Subcutaneous abdominal adipose tissue (tissue), 5 donors: ENCODE measurements at regions not wholly inside any gene's neighbourhood (a gene's known extent, or its start where the extent isn't known, plus 50 kb on each side); places are given as distances from the start of the nearest gene placed in this dataset.

ENCODE experiments used
- H3K27ac ChIP-seq: one replicate; pipeline ENCODE4 v1.7.0; 2013; ENCODE audit warnings: low read depth, mild to moderate bottlenecking, inconsistent platforms, low read length, moderate library complexity
- H3K27me3 ChIP-seq, 5 donors: one replicate each; pipeline ENCODE4 v1.7.0; 2013; ENCODE audit warnings: low read length in 5 of 5, inconsistent platforms in 1 of 5; ENCODE audit not compliant: control insufficient read depth in 5 of 5, insufficient read depth in 4 of 5
- H3K36me3 ChIP-seq, 5 donors: one replicate each; pipeline ENCODE4 v1.7.0; 2013; ENCODE audit warnings: low read length in 5 of 5; ENCODE audit not compliant: control insufficient read depth in 5 of 5, insufficient read depth in 5 of 5
- H3K4me1 ChIP-seq, 5 donors: one replicate each; pipeline ENCODE4 v1.7.0; 2013; ENCODE audit warnings: low read length in 5 of 5, mild to moderate bottlenecking in 3 of 5, moderate library complexity in 1 of 5; ENCODE audit not compliant: control insufficient read depth in 5 of 5, insufficient read depth in 5 of 5
- H3K4me3 ChIP-seq, 5 donors: one replicate each; pipeline ENCODE4 v1.7.0; 2013; ENCODE audit warnings: low read length in 5 of 5, low read depth in 1 of 5
- H3K9ac ChIP-seq, 5 donors: one replicate each; pipeline ENCODE4 v1.7.0; 2013; ENCODE audit warnings: low read length in 5 of 5, mild to moderate bottlenecking in 4 of 5, moderate library complexity in 3 of 5
- H3K9me3 ChIP-seq, 5 donors: one replicate each; pipeline ENCODE4 v1.7.0; 2013; ENCODE audit warnings: low read length in 5 of 5; ENCODE audit not compliant: control insufficient read depth in 5 of 5
- donor health status: healthy.
- donor health status: healthy.
- donor health status: healthy.
- donor health status: healthy.
- donor health status: healthy.

GRCh38 chr1:72606216-72606810 lies 324.0 kb upstream of the NEGR1 start:
- Histone ChIP-seq H3K9ac (no peak overlapping the region), H3K9me3 (no peaks in the 10 kb centered on the region), H3K27ac (no peak overlapping the region), H3K27me3 (no peaks in the 10 kb centered on the region), H3K4me1 (no peaks in the 10 kb centered on the region), H3K36me3 (no peaks in the 10 kb centered on the region), H3K4me3 (no peak overlapping the region)

GRCh38 chr1:72601035-72601674 lies 318.8 kb upstream of the NEGR1 start:
- H3K36me3 ChIP-seq: no peaks in the 10 kb centered on the region
- H3K9me3 ChIP-seq: no peaks in the 10 kb centered on the region
- no peak overlapping the region for H3K27ac ChIP-seq

GRCh38 chr1:72586023-72586685 lies 303.8 kb upstream of the NEGR1 start:
- H3K9me3 ChIP-seq: no peaks in the 10 kb centered on the region
- no peak overlapping the region for H3K4me3 ChIP-seq
- no peak overlapping the region for H3K9ac ChIP-seq
- H3K4me1 ChIP-seq: no peaks in the 10 kb centered on the region
- H3K27me3 ChIP-seq: no peaks in the 10 kb centered on the region
- no peaks in the 10 kb centered on the region for H3K36me3 ChIP-seq
- H3K27ac ChIP-seq: no peak overlapping the region

More at GRCh38 chr1:72601035-72601674, 318.8 kb upstream of the NEGR1 start:
- no peaks in the 10 kb centered on the region for H3K4me1 ChIP-seq
- no peak overlapping the region for H3K4me3 ChIP-seq
- H3K27me3 ChIP-seq: no peaks in the 10 kb centered on the region
- no peak overlapping the region for H3K9ac ChIP-seq

GRCh38 chr1:72579629-72580028 lies 297.3 kb upstream of the NEGR1 start:
- H3K9me3 ChIP-seq: no peaks in the 10 kb centered on the region
- no peaks in the 10 kb centered on the region for H3K27me3 ChIP-seq
- H3K4me1 ChIP-seq: no peaks in the 10 kb centered on the region
- no peak overlapping the region for H3K9ac ChIP-seq
- no peaks in the 10 kb centered on the region for H3K36me3 ChIP-seq
- H3K27ac ChIP-seq: no peak overlapping the region
- H3K4me3 ChIP-seq: no peak overlapping the region

- H3K9ac ChIP-seq: no peak overlapping the region
- no peak overlapping the region for H3K4me3 ChIP-seq
- H3K36me3 ChIP-seq: no peaks in the 10 kb centered on the region
- H3K4me1 ChIP-seq: no peaks in the 10 kb centered on the region
- no peaks in the 10 kb centered on the region for H3K27me3 ChIP-seq
- no peak overlapping the region for H3K27ac ChIP-seq
- H3K9me3 ChIP-seq: no peaks in the 10 kb centered on the region
These were observed 288.5 kb upstream of the NEGR1 start for GRCh38 chr1:72570815-72571214.

GRCh38 chr1:72568113-72568512 lies 285.8 kb upstream of the NEGR1 start:
- no peaks in the 10 kb centered on the region for H3K4me1 ChIP-seq
- no peaks in the 10 kb centered on the region for H3K27me3 ChIP-seq
- H3K4me3 ChIP-seq: no peak overlapping the region
- H3K27ac ChIP-seq: no peak overlapping the region
- no peaks in the 10 kb centered on the region for H3K9me3 ChIP-seq
- H3K9ac ChIP-seq: no peak overlapping the region
- H3K36me3 ChIP-seq: no peaks in the 10 kb centered on the region

- Histone ChIP-seq H3K36me3 (no peaks in the 10 kb centered on the region), H3K9me3 (no peaks in the 10 kb centered on the region), H3K27me3 (no peaks in the 10 kb centered on the region), H3K4me1 (no peaks in the 10 kb centered on the region), H3K4me3 (no peak overlapping the region), H3K9ac (no peak overlapping the region), H3K27ac (no peak overlapping the region)
These were observed 285.2 kb upstream of the NEGR1 start for GRCh38 chr1:72567521-72567920.

- H3K9ac ChIP-seq: no peak overlapping the region
- H3K4me1 ChIP-seq: no peaks in the 10 kb centered on the region
- no peaks in the 10 kb centered on the region for H3K27me3 ChIP-seq
- H3K27ac ChIP-seq: no peak overlapping the region
- no peaks in the 10 kb centered on the region for H3K9me3 ChIP-seq
- H3K36me3 ChIP-seq: no peaks in the 10 kb centered on the region
- H3K4me3 ChIP-seq: no peak overlapping the region
These were observed 282.4 kb upstream of the NEGR1 start for GRCh38 chr1:72564749-72565148.

- Histone ChIP-seq H3K36me3 (no peaks in the 10 kb centered on the region), H3K4me1 (no peaks in the 10 kb centered on the region), H3K9ac (no peak overlapping the region), H3K27me3 (no peaks in the 10 kb centered on the region), H3K27ac (no peak overlapping the region), H3K4me3 (no peak overlapping the region), H3K9me3 (no peaks in the 10 kb centered on the region)
These were observed 275.2 kb upstream of the NEGR1 start for GRCh38 chr1:72557446-72558049.

GRCh38 chr1:72547412-72547811 lies 265.1 kb upstream of the NEGR1 start:
- no peak overlapping the region for H3K9ac ChIP-seq
- no peaks in the 10 kb centered on the region for H3K27me3 ChIP-seq
- H3K36me3 ChIP-seq: no peaks in the 10 kb centered on the region
- no peaks in the 10 kb centered on the region for H3K4me1 ChIP-seq
- H3K27ac ChIP-seq: no peak overlapping the region
- no peak overlapping the region for H3K4me3 ChIP-seq
- H3K9me3 ChIP-seq: no peaks in the 10 kb centered on the region
